Forelimb muscle (tissue), 1 donor: ENCODE measurements at regions not wholly inside any gene's neighbourhood (a gene's known extent, or its start where the extent isn't known, plus 50 kb on each side); places are given as distances from the start of the nearest gene placed in this dataset.
A peak's percentile ranks its signal among the peaks of the same experiment; 100 is the strongest.

Experiments
- DNase-seq: peaks from one replicate; pipeline ENCODE4 v3.0.0-alpha.2; 2013; ENCODE audit warnings: low read depth

DNA sequence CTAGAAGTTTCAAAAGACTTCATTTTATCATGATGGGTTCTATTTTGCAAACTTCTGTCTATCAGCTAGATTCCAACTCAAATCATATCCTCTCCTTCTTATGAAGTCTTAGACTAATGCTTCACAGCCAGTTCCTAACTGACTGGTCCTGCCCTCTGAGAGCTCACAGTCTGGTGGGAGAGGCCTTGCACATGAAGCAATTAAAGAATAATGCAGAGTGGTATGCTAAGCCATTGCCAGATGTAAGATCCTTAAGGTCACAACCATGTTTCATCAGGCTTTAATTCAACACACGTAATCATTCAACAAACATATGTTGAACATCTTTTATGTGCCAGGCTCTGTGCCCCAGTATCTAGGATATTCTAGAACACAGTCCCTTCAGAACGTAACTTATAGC is 125.8 kb upstream of the TMPO start:
- DNase-seq = no peak

DNA sequence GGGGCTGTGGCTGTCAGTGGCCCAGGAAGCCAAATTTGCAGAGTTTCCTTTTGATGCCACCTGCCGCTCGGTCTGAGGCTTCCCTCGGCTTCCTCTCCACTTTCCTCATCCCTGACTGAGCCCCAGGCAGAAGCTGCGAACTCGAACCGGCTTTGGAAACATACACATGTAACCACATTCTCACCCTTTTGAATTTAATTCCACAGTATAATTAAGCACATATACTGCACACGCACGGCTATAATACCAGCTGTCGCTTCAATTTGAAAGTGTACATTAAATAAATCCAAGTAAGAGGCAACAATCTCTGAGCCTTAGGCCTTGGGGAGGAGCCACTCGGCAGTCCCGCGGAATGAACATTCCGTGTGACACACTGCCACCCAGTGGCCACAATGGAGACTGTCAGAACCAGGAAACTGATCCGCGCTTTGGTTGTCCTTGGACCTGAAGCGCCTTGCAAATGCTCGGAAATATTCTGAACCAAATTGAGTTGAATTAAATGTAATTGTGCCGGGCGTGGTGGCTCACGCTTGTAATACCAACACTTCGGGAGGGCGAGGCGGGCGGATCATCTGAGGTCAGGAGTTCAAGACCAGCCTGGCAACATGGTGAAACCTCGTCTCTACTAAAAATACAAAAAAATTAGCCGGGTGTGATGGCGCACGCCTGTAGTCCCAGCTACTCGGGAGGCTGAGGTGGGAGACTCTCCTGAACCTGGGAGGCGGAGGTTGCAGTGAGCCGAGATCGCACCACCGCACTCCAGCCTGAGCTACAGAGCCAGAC is 117.9 kb upstream of the TMPO start:
- peak; percentile 60 for DNase-seq

DNA sequence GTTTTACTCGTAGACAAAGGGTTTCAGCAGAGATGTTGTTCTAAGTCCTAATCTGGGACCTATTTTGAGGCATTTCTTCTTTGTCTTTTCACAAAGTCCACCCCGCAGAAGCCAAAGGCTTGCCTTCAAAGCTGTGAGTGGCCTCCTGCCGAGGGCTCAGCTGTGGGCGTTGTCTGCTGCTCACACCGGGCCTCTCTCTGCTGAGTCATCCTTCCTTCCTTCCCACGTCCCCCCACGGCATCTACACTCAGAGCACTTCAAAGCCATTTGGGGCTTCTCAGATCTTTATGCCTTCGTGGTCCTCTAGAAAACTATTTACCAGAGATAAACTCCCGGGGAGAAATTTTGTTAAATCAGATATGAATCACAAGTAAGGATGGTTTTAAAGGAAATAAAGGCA is 115.9 kb upstream of the TMPO start:
- no peak for DNase-seq

DNA sequence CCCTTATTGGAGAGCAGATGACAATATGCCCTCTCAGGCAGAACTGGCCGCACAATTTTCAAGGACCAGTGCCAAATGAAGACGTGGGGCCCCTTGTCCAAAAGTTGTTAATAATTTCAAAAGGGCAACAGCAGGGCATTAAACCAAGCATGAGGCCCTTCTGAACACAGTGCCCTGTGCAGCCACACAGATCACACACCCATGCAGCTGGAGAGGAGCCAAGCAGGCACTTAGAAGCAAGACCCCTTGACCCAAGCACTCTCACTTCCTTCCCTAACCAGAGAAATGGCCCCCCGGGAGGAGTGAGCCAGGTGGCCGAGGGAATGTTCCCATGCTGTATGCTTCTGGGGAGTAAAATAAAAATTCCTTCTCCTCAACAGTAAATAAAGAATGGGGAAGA is 114.0 kb upstream of the TMPO start:
- DNase-seq = no peak

DNA sequence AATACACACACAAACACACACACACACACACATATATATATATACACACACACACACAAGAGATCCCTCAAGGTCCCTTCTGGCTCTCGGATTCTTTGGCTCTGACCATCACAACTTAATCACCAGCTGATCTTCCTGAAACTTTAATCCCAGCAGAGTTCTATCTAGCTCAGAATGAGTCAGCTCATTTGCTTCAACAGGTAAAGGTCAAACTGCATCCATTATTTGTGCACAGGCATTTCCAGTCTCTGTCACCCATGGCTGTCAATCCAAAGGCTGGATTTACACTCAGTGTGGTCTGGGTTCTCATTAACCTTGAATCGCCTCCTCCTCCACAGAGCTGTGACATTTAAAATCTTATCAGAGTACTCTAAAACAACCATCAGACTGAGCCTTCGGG is 113.3 kb upstream of the TMPO start:
- DNase-seq = no peak

DNA sequence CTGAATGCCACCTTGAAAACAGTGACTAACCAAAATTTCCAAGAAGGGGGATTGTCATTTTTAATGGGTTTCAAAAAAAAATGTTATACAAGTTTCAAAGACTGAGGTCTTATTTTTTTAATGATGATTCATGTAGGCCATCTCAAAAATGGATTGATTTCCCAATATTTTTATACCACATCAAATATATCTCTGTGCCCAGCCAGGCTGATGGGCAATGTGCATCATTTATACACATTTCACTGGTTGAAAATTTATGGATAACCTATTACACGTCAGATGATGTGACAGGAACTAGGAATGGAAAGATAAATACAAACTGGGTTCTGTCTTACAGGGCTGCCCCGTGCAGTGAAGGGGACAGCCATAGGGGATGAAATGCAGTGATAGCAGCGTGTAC is 112.7 kb upstream of the TMPO start:
- DNase-seq = no peak

DNA sequence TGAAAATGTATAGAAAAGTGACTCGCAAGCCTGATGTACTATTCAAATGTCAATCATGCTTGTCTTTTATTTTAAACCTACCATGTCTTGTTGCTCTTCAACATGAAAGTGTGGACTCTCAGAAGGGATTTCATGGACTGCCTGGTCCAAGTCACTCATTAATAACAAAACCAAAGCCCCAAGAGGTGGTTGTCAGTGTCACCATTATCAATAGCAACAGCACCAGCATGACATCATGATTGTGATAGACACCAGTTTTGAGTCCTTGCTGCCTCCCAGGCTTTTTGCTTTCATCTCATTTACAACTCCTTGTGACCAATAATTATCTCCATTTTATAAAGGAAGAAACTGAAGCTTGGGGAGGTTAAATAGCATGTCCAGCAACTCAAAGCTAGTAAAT is 112.0 kb upstream of the TMPO start:
- DNase-seq = no peak

DNA sequence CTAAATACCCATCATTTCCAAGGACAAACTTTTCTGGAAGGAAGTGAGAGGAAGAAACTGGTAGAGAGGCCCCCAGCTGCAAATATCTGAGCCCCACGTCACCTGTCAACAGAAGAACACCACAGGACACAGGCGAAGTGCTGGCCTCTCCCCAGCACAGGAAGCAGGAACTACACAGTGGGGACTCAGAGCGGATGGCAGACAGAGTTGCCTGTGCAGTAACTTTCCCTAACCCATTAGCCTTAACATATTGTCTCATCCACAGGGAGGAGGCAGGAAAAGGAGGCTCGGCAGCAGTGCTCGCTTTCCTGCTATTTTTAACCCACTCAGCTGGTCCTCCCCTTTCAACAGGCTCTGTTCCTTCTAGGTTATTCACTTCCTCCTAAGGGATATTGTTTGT is 111.5 kb upstream of the TMPO start:
- no peak for DNase-seq

DNA sequence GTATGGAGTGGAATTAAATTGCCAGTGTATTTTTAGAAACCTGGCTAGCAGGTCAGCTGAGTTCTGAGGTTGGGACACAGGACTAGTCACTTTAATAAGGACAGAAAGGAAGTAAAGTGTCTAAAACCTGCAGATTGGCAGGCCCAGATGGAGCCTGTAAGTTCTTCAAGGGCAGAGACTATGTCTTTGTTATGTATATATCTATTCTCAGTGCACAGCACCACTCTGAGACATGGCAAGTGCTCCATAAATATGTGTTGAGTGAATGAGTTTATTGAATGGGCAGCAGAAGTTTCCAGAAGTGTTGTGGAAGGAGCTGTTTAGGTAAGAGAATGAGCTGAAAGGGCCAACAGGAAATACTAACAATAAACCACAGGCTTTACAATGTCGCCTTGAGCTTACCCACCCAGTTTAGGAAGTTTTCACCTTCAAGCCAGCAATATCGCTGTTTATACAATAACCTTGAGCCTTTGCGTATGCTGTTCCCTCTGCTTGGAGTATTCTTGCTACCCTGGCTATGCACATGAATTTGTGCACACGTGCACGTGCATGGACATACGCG is 109.5 kb upstream of the TMPO start:
- DNase-seq = no peak

DNA sequence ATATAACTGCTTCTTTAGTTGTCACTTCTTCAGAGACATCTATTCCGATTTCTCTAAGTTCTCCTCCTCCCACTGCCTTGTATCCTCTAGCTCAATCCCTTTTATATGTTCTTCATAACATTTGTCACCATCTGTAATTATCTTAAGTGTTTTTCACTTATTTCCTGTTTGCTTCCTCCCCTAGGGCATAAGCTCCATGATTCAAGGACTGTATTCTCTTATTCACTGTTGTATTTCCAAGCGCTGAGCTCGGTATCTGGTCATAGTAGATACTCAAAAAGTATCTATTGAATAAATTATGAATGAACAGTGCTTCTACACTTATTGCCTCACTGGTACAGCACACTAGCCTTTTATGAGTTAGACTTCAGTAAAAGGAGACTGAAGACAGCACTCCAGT is 109.0 kb upstream of the TMPO start:
- no peak for DNase-seq

DNA sequence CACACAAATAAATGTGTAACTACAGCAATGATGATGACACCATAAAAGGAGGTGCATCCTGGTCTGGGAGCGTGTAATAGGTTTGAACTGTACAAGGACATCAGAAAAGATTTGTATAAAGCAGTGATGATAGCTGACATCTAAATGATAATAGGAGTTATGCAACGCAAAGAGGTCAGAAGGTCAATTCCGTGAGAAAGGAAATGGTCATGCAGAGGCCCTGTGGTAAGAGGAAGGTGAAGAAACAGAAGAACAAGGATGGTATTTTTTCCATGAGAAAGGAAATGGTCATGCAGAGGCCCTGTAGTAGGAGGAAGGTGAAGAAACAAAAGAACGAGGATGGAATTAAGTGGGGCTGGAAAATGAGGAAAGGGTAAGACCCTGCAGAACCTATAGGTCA is 106.7 kb upstream of the TMPO start:
- no peak for DNase-seq

DNA sequence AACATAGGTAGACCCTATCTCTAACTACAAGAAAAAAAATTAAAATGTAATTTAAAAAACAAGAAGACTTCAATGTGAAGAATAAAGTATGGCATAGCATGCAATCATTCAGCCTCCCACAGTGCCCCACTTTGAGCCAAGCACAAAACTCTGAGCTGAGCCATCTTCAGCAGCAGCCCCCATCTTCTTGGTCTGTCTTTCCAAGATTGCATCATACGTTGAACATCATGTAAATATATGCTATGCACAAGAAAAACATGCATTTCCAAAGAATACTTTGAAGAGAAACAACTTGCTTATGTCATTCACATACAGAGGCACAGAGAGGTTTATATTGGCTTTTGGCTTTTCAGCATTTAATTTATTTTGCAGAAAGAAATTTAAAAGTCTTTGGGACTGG is 105.8 kb upstream of the TMPO start:
- DNase-seq = no peak

DNA sequence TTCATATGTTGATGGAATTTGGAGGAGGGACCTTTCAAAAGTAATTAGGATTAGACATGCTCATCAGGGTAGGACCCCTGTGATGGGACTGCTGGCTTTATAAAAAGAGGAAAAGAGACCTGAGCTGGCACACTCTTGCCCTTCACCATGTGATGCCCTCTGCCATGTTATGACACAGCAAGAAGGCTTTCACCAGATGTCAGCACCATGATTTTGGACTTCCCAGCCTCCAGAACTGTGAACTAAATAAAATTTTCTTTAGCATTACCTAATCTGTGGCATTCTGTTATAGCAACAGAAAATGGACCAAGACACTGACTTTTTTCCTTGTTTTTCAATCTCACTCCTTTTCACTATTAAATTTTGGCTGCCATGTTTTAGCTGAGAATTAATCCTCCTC is 105.0 kb upstream of the TMPO start:
- DNase-seq = no peak

DNA sequence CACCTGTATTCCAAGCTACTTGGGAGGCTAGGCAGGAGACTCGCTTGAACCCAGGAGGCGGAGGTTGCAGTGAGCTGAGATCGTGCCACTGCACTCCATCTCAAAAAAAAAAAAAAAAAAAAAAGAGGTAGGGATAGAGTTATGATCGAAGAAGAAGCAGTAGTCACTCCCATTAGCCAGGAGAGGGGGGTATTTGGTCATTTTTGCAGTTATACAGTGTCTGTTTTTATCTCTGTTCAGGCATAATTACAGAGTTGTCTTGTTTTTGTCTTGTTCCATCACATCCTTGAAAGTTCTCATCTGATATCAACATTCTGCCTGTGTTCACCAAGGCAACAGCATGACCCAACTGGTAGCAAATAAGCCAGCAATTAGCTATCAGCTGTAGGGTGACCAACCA is 98.5 kb upstream of the TMPO start:
- no peak for DNase-seq

DNA sequence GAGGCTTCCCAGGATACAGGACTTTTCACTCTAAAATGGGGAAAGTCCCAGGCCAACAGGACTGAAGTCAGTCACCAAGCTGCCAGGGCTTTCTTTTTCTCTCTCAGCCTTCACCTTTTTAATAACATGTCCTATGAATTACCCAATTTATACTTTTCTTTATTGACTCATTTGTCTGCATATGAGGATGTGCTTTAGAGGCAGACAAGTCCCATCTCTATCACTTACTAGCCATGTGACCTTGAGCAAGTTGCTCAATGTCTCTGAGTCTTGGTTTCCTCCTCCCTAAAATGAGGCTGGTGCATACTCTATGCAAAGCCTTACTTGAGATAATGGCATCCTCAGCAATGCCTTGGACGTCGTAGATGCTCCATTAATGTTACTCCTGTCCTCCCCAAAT is 98.1 kb upstream of the TMPO start:
- no peak for DNase-seq

DNA sequence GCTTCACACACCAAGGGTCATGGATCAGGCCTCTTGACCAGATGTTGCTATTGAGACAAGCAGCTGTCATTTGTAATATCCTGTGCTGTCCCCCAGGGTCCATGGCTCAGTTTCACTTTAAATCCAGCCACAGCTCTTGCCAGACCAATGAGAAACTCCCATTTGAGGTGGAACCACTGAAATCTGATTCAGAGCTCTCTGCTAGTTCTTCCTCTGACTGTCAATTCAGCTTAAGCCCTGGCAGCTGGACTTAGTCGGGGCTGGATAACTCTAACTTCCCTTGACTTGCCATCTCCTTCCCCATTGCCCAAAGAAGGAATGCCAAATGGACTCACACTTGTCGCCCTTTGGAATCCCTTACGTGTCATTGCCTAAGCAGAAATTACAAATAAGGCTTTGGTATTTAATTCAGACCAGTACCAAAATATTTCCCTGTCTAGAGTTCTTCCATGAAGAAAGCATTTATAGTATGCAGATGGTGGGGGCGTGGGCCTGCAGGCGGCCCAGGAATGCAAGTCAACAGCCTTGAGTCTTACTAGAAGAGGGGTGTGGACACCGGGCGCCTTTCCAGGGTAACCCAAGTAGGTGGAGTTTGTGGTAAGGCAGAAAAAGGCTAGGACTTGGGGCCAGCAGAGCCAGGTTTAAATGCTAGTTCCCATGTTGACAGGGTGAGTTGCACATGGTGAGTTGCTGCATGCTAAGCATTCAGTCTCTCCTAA is 96.9 kb upstream of the TMPO start:
- peak; percentile 67 for DNase-seq

DNA sequence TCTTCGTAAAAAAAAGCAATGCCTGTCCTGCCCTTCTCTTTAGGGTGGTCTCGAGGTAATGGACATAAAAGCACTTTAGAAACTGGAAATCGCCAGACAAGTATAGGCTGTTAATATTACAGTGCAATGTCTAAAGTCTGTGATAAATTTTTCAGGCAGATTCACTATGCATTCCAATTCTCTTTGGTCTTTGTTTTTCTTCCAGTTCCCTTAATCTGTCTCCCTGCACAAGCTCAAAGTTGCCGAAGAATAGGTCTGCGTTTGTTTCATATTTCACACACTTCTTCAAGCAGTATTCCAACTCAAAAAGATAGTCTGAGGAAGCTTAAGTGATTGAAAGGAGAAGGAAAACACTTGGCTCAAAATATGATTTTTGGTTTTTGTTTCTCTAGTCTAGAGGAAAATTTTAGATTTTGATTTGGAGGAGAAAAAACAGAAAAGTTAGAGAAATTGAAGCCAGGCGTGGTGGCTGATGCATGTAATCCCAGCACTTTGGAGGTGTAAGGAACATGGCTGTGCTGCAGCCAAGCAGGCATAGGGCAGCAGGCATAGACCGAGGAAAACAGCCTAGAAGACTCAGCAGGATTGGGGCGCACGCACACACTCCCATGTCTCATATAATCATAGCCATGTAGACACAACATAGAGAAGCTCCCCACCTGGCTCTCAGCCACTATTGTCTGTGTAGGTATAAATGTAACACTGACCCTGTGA is 96.2 kb upstream of the TMPO start:
- DNase-seq = no peak

DNA sequence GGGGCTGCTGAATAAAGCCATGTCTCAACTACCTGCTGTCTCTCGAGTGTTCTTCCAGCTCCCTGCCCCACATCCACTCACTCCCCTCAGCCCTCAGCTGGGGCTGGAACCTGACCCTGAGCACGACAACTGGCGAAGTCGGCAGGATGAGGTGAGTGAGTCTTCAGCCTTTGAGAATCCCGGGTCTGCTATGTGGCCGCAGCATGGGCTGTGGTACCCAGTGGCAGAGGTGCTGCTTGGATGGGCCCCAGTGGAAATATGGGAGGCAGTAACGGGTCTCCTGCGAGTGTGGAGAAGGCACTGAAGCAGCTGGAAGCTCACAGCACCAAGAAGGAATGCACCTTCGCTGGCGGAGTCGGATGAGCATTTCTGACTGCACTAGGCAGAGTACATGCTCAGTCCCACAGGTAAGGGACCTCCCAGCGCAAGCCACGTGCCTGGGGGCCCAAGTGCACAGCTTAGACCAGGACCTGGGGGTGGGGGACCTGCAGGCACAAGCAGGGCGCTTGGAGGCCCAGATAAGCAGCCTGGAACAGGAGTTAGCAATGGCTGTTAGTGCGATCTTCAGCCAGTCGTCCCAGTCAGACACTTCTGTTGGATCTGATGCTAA is 95.5 kb upstream of the TMPO start:
- no peak for DNase-seq

DNA sequence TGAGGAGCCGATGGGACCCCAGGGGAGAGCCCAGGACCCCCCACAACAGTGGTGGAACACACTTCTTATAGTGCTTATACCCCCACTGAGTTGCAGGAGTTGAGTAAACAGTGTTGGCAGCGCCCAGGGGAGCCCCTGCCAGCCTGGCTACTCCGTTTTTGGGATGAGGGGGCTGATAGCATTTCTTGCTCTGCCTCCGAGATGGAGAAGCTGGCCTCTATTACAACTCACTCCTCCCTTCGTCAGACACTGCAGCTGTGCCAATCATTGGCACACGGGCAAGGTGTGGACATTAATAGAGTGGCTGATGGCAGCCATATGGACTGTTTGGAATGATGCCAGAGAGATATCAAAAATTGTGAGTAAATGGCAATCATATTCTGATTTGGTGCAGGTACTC is 94.9 kb upstream of the TMPO start:
- DNase-seq = no peak

DNA sequence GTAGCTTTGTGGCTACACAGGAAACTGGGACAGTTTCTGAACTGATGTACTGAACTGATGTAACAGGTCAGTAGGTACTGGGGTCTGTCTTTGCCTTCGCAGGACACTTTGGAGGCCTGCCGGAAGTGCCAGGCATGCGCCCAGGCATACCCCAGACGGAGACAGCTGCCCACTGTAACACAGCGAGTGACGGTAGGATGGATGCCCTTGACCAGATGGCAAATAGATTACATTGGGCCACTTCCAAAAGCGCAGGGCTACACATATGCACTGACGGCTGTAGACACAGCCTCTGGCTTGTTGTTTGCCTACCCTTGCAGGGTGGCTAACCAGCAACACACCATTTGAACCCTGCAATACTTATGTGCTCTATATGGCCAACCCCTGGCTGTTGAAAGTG is 94.1 kb upstream of the TMPO start:
- no peak for DNase-seq

DNA sequence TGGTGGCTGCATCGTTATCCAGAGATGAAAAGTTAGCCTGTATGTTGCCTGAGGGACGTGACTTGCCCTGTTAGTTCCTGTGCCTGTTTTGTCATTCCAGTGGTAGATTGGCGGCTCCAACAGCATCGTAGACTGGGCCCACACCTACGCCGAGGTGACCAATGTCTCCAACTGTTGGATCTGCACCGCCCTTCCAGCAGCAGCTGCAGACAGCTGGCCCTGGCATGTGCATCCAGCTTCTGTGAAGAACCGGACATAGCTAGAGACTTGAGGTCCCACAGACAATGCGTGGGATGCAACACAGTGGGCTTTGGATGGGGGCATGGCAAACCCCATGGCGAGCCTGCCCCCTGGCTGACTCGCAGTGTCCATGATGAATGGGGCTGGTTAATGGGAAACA is 93.0 kb upstream of the TMPO start:
- DNase-seq = no peak

DNA sequence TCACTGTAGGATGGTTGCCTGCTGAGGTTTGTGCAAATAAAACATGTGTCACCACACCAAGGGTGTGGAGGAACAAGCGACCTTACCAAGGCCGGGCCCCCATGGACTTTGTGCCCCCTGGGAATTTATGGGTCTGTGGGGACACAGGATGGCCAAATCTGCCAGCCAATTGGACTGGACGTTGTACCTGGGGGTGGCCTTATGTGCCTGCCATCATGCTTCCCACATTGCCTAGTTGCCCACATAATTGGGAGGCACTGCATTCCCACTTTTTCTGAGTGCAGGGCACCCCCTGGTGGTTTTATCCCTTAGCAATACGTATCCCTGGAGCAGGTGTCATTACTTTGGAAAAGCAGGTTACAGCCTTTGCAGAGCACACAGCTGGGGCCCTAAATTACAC is 92.6 kb upstream of the TMPO start:
- no peak for DNase-seq
